Progenitor cell of endocrine pancreas (in vitro differentiated cells): ENCODE measurements at regions not wholly inside any gene's neighbourhood (a gene's known extent, or its start where the extent isn't known, plus 50 kb on each side); places are given as distances from the start of the nearest gene placed in this dataset.

ENCODE experiments used
- DNase-seq: peaks from one replicate; pipeline ENCODE4 v3.0.0; 2021; ENCODE audit warnings: low spot score; ENCODE audit not compliant: unreplicated experiment
- H3K27ac Mint-ChIP-seq: 2 replicates; pipeline ENCODE4 v1.8.0; 2021; ENCODE audit warnings: mild to moderate bottlenecking, moderate library complexity, mixed read lengths
- H3K27me3 Mint-ChIP-seq: 2 replicates; pipeline ENCODE4 v1.8.0; 2021; ENCODE audit warnings: mixed read lengths
- H3K36me3 Mint-ChIP-seq: 2 replicates; pipeline ENCODE4 v1.8.0; 2022; ENCODE audit warnings: mixed read lengths; ENCODE audit not compliant: insufficient read depth
- H3K4me1 Mint-ChIP-seq: 2 replicates; pipeline ENCODE4 v1.8.0; 2021; ENCODE audit warnings: low read depth, mixed read lengths
- H3K4me3 Mint-ChIP-seq: 2 replicates; pipeline ENCODE4 v1.8.0; 2021; ENCODE audit warnings: low read depth, mild to moderate bottlenecking, moderate library complexity, mixed read lengths
- H3K9me3 Mint-ChIP-seq: 2 replicates; pipeline ENCODE4 v1.8.0; 2021; ENCODE audit warnings: low read depth, mixed read lengths
- TF ChIP-seq, protein P1 (sequence below): fragments of 200-600 bp; sonication (generic); IDR thresholded peaks from one replicate; pipeline ENCODE4 v1.5.0; 2021; ENCODE audit warnings: antibody characterized with exemption, mild to moderate bottlenecking; ENCODE audit not compliant: unreplicated experiment

DNA sequence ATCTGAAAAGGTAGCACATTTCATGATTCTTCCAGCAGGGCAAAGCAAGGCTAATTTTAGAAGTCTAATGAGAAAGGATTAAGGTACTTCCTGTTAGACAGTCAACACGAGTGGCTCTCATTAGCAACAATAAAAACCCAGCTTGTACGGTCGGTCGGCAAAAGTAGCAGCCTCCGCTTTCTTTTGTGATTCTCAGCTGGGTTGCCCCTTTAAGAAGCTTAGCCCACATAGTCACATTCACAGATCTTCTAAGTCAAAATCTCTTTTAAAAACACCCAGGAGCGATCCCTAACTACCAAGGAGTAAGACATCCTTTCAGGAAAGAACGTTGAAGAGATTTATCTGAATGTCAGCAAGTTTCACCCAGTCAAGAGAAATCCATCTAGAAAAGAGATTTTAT is 684.8 kb downstream of the DIAPH3 start:
- Mint-ChIP-seq H3K9me3 (no peaks in the 10 kb centered on the region), H3K27me3 (no peaks in the 10 kb centered on the region), H3K4me3 (no peak overlapping the region), H3K27ac (no peak overlapping the region), H3K4me1 (peaks cover 10% of the 10 kb centered on the region), H3K36me3 (no peaks in the 10 kb centered on the region)
- TF ChIP-seq, protein P1, sequence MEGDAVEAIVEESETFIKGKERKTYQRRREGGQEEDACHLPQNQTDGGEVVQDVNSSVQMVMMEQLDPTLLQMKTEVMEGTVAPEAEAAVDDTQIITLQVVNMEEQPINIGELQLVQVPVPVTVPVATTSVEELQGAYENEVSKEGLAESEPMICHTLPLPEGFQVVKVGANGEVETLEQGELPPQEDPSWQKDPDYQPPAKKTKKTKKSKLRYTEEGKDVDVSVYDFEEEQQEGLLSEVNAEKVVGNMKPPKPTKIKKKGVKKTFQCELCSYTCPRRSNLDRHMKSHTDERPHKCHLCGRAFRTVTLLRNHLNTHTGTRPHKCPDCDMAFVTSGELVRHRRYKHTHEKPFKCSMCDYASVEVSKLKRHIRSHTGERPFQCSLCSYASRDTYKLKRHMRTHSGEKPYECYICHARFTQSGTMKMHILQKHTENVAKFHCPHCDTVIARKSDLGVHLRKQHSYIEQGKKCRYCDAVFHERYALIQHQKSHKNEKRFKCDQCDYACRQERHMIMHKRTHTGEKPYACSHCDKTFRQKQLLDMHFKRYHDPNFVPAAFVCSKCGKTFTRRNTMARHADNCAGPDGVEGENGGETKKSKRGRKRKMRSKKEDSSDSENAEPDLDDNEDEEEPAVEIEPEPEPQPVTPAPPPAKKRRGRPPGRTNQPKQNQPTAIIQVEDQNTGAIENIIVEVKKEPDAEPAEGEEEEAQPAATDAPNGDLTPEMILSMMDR = no peak
- no peak for DNase-seq

DNA sequence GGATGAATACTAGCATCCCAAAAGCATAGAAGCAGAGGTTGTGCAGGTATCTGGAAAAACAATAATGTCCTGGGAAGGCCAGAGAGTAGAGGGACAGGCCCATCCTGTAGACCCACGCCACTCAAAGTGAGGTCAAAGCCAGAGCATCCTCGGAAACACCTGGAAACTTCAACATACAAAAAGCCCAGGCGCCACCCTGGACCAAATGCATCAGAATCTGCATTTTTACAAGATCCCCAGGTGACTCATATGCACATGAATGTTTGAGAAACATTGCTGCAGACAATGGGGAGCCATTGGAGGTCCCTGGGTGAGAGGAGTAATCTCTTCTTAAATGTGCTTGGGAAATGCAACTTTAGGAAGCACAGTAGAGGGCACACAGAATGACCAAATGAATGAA is 684.1 kb downstream of the DIAPH3 start:
- Mint-ChIP-seq H3K27me3 (no peaks in the 10 kb centered on the region), H3K4me3 (no peak overlapping the region), H3K4me1 (peaks cover 11% of the 10 kb centered on the region), H3K36me3 (no peaks in the 10 kb centered on the region), H3K9me3 (no peaks in the 10 kb centered on the region), H3K27ac (no peak overlapping the region)
- TF ChIP-seq, protein P1 = no peak
- no peak for DNase-seq

DNA sequence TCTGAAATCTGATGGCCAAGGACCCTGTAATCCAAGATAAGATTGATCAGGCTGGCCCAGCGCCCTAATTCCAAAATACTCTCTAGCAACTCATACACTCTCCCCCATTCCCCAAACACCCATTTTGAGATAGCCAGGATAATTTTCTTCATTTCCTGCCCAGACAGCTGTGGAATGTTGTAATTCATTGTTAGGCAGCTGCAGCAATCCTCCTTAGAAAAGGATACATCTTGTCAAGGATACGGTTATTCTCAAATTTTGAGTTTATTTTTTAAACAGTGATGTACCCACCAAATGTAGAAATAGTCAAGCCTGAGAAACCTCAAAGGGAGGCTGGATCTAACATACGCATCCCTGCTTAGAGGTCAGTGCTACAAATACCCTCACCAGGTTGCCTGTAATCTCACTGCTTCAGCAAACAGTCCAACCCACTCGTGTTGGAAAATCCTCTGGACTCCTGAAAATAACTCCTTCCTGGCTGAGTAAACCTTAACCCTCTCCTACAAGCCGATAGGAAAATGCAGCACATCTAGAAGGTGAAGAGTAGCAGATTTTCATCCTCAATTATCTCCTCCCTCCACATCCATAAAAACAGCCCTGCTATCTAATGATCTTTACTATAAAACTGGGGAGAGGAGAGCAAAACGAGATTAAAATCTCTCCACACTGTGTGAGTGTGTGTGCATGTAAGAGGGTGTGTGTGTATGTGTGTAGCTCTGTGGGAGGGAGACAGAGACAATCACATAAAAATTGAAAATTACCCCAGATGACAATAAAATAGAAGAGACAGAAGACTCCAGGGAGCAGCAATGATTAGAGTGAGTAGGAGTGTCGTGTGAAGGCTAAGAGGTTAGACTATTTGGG is 683.1 kb downstream of the DIAPH3 start:
- DNase-seq = no peak
- H3K4me1 Mint-ChIP-seq = peaks cover 11% of the 10 kb centered on the region
- no peaks in the 10 kb centered on the region for H3K36me3 Mint-ChIP-seq
- no peaks in the 10 kb centered on the region for H3K27me3 Mint-ChIP-seq
- no peak overlapping the region for H3K27ac Mint-ChIP-seq
- no peaks in the 10 kb centered on the region for H3K9me3 Mint-ChIP-seq
- no peak overlapping the region for H3K4me3 Mint-ChIP-seq
- TF ChIP-seq, protein P1 = no peak

DNA sequence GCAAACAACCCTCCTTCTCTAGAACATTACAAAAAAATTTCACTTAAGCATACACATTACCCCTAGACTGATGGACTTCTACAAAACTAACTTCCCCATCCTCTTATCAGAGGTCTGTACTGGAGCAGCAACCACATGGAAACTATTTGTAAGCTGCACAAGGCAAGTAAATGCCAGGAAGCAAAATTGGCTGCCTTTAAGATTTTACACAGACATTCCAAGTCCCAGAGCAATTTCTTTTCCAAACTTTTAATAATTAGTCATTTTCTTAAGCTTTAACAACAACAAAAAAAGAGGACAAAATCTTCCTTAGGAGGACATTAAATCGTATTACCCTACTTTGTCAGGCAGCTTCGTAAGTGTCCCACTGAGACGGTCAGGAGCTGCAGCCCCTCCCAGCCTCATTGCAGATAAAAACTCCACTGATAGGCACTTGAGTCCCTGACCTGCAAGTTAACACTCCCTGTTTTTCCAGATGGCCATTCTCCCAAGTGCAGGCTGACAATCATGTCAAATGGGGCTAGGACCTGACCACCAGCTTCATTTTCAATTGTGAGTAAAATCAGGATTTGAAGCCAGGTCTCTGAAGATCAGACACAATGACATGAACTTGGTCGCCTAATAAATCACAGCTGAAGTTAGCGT is 680.1 kb downstream of the DIAPH3 start:
- Mint-ChIP-seq H3K27me3 (no peaks in the 10 kb centered on the region), H3K4me3 (no peak overlapping the region), H3K4me1 (peaks cover 11% of the 10 kb centered on the region), H3K9me3 (peaks cover 4% of the 10 kb centered on the region), H3K27ac (no peak overlapping the region), H3K36me3 (no peaks in the 10 kb centered on the region)
- no peak for DNase-seq
- TF ChIP-seq, protein P1 = no peak

DNA sequence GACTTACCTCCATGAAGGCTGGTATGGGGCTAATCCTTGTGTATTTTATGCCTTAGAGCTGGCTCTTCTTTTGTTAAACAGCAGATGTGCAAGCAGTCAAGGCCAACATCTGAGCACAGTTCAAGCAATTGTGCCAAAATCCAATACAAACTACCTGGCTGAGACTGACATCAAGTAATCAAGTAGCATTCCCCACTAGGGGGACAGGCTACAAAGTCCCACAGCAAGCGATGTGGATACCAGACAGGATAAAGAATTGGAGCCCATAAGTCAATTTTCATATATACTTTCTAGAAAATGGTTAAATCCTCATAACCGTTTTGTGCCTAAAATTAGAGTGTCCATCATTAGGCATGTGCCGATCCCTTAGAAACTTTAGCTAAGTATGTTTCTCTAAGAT is 675.8 kb downstream of the DIAPH3 start:
- H3K27me3 Mint-ChIP-seq = no peaks in the 10 kb centered on the region
- peaks cover 9% of the 10 kb centered on the region for H3K4me1 Mint-ChIP-seq
- no peak overlapping the region for H3K4me3 Mint-ChIP-seq
- H3K36me3 Mint-ChIP-seq = no peaks in the 10 kb centered on the region
- DNase-seq = no peak
- TF ChIP-seq, protein P1 = peak; percentile 21
- H3K9me3 Mint-ChIP-seq = peaks cover 4% of the 10 kb centered on the region
- no peak overlapping the region for H3K27ac Mint-ChIP-seq
